Astrocyte (in vitro differentiated cells and primary cell): ENCODE measurements at regions not wholly inside any gene's neighbourhood (a gene's known extent, or its start where the extent isn't known, plus 50 kb on each side); places are given as distances from the start of the nearest gene placed in this dataset.

Experiments used
- CTCF ChIP-seq: IDR thresholded peaks from 2 replicates; pipeline ENCODE4 v1.5.1; 2011; ENCODE audit warnings: low read depth, mild to moderate bottlenecking, inconsistent platforms, low read length, moderate library complexity; ENCODE audit not compliant: insufficient read depth
- EZH2 ChIP-seq: IDR thresholded peaks from 2 replicates; pipeline ENCODE4 v1.6.1; 2012; ENCODE audit warnings: mild to moderate bottlenecking, low read length, inconsistent platforms; ENCODE audit not compliant: insufficient read depth

GRCh38 chr2:45162711-45163110 lies 153.5 kb upstream of the SIX2 start:
- TF ChIP-seq CTCF (no peak), EZH2 (no peak)
